C4-2B (cell line): ENCODE measurements at regions not wholly inside any gene's neighbourhood (a gene's known extent, or its start where the extent isn't known, plus 50 kb on each side); places are given as distances from the start of the nearest gene placed in this dataset.

Experiments
- CTCF ChIP-seq: fragments of 450-650 bp; conservative IDR thresholded peaks from 2 replicates; pipeline ENCODE4 v1.5.1; 2017; ENCODE audit warnings: mild to moderate bottlenecking
- ZFX ChIP-seq: fragments of 450-650 bp; IDR thresholded peaks from 2 replicates; pipeline ENCODE4 v1.6.1; 2017

- TF ChIP-seq CTCF (no peak), ZFX (no peak)
These were observed 100.8 kb upstream of the CDH5 start for GRCh38 chr16:66265556-66266141.
